Jurkat, Clone E6-1 (cell line): ENCODE measurements at regions not wholly inside any gene's neighbourhood (a gene's known extent, or its start where the extent isn't known, plus 50 kb on each side); places are given as distances from the start of the nearest gene placed in this dataset.

ENCODE experiments used
- DNase-seq: peaks from one replicate; pipeline ENCODE4 v3.0.0-alpha.2; 2011; ENCODE audit warnings: low read depth, low spot score
- H3K4me3 ChIP-seq: 2 replicates; pipeline ENCODE4 v1.5.1; 2011; ENCODE audit warnings: mild to moderate bottlenecking, low read length, control low read depth, moderate library complexity

DNA sequence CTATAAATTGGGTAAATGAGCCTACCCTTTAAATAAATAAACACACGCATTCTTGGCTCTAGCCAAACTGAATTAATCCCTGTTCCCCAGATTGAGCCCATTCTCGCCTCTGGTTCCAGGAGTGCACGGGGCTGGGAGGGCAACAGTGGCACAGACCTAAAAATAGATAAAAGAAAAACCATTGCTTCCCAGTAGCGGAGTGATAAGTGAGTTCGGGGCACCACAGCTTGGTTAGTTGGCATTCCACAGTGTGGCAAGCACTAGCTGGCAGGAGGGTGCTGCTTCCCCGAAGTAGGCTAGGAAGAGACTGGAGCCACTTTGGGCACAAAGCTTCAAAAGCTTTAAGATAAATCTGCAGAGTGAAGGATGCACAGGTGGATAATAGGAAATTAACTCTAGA lies 322.2 kb upstream of the SGCD start:
- DNase-seq: no peak

DNA sequence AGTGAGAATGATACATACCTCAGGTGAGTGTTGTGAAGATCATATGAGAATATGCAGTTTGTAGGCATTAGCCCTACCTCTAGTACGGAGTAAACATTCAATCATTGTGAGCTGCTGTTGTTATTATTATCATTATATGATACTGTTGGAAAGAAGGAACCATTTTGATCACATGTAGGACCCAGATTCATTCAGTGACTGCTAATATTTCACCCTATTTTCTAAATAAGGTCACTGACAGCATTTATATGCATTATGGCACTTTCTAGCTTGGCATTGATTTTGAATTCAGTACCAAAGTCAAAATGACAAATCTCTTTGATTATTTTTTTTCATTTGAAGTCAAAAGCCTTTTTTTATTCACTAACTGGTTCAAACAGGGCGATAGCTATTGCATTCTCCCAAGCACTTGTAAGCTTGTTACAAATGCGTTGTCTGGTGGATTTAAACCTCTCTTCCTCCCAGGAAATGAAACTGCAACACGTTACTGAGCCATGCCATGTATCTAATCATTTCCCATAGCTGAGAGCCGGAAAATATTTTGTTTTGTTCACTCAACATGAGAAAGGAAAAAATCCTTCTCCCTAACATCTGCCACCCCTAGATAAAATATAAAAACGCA lies 320.8 kb upstream of the SGCD start:
- no peak overlapping the region for H3K4me3 ChIP-seq

More for the DNA sequence above, 322.2 kb upstream of the SGCD start:
- H3K4me3 ChIP-seq: no peak overlapping the region

DNA sequence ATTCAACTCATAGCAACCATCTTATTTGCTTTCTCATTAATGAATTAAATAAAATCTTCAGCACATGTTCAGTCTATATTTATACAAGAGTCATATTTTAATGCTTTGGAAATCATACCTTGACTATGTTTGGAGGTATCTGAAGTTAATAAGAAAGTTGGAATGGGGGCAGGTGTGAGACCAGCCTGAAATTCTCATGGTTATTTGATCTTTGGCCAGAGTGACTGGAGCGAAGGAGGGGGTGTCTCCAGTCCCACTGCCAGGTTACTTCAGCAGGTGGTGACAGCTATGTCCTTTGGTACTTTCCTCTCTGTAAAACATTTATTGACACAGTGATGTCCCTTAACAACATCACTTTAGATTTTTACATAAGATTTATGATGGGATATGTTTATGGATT lies 318.1 kb upstream of the SGCD start:
- no peak for DNase-seq
- H3K4me3 ChIP-seq: no peak overlapping the region

More for the DNA sequence above, 320.8 kb upstream of the SGCD start:
- DNase-seq: no peak

DNA sequence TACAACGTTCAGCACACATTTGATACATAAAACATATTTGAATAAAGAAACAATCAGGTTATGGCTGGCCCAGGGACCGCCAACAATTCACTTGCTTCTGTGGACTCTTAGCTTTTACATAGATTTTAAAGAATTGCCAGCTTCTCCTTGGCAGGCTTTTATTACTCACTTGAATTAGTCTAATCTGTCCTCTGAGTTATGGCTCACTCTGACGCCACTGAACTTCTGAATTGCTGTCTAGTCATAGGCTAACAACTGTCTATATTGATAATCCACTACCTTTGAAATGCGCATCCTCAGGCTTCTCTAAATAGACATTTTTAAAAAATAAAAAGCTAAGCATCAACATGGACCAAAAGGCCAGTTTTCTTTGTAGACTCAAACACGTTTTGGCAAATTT lies 317.4 kb upstream of the SGCD start:
- H3K4me3 ChIP-seq: no peak overlapping the region
- no peak for DNase-seq

DNA sequence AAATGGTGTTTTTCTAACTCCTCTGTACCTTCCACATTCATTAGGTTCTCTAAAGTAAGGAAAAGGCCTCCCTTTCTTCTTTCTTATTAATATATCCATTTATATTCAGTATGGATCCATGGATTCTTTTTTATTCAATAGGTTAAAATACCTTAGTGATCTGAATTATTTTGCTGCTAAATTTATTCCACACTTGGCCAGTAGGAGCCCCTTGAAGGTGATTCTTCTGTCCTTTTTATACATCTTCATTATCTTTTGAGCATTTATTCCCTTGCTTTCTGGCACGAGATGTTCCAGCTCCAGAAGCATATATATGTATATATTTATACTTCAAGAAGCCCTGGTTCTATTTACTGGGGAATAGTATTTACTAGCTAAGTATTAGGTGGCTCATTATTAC lies 311.8 kb upstream of the SGCD start:
- no peak for DNase-seq
- H3K4me3 ChIP-seq: no peak overlapping the region

DNA sequence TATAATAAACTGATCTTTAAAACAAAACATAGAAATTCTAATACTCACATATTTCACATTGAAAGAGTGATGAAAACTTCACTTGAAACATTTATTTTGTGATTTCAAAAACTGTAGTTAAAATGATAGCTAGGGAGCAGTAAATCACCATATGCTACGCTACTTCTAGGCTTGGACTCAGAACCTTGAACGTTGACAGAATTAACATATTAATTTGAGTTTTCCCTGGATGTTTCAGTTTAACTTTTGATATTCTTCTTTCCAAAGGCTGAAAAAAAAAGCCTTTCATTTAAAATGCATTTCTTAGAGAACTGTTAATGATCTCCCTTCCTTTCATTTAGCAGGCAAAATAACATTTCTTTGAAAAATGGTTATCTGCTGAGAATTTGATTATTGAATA lies 307.8 kb upstream of the SGCD start:
- DNase-seq: no peak

DNA sequence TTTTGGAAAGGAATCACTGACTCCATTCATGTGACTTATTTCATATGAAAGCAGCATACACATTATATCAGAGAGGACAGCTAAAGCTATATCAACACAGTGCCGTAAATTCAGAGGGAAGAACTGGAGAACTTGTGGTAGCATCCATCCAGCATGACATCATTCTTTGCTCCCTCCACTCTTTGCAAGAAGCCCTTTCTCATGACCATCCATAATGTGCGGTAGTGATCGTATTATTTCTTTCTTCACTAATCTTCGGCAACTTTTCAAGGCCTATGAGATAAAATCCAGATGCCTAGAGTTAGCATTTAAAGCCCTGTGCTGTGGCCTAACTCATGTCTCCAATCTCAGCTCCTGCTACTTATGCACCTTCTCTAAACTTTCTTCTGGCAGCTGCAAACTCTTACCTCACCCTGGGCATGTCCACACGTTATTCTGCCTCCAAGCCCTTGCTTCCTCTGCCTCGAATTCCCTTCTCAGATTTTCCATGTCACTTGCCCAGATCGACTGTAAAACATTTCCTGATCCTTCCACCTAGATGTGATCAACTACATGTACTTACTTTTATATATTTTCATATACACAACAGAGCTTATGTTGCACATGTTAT lies 307.3 kb upstream of the SGCD start:
- no peak for DNase-seq
- H3K4me3 ChIP-seq: no peak overlapping the region

More for the DNA sequence above, 307.8 kb upstream of the SGCD start:
- no peak overlapping the region for H3K4me3 ChIP-seq

DNA sequence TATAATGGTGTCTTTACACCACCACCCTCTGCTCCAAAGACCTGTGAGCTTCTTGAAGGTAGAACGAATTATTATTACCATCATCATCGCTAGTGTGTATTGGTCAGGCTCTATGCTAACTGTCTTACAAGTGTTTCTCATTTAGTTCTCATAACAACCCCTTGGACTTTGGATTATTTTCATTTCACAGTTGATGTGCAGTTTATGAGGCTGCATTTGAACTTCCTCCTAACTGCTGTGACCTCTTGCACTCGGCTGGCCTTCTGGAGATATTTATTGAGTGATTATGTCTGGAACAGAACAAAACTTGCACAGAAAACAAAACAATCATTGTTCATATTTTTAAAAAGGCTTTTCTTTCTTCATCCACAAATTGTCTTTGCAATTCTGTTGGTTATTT lies 306.3 kb upstream of the SGCD start:
- no peak overlapping the region for H3K4me3 ChIP-seq

DNA sequence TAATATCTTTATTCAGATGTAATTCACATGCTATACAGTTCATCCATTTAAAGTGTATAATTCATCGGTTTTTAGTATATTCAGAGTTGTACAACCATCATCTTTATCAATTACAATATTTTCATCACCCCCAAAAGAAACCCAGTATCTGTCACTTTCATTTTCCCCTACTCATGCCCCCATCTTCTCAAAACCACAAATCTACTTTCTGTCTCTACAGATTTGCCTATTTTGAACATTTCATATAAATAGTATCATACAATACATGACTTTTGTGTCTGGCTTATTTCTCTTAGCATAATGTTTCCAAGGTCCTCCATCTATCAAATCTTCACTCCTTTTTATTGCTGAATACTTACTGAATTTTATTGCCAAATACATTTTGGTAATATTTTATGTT lies 305.1 kb upstream of the SGCD start:
- no peak overlapping the region for H3K4me3 ChIP-seq
- DNase-seq: no peak

More for the DNA sequence above, 306.3 kb upstream of the SGCD start:
- DNase-seq: no peak

DNA sequence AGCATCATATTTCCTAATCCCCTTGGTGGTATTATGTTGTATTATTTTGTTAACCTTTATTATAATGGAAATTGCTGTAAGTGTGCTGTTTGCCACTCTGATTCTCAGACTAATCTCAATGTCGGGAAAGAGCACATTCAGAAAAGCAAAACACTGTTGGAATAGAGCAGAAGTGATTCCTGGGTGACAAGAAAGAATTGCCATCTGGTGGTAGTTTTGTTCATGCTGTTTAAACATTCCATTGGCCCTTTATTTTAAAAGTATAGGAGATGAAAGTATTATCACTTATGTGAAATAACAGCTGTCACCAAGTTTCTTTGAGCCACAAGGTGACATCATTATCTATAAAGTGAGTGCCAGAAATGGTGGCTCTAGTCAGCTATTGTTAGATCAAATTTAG lies 301.3 kb upstream of the SGCD start:
- no peak overlapping the region for H3K4me3 ChIP-seq
- no peak for DNase-seq

DNA sequence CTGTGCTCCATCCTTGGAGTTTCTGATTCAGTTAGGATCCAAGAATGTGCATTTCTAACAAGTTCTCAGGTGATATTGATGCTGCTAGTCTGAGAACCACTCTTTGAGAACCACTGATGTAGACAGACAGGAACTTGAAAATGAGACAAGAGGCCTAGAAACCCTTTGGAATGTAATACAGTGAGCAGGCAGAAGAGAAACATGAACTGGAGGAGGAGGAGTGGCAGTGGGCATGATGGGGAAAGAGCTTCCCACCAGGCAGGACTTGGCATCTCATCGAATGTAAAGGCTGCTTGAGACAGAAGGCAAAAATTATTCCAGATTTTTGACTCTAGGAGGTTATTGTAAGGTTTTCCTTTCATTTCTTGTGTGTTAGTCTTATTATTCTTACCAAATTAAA lies 295.8 kb upstream of the SGCD start:
- DNase-seq: no peak
- H3K4me3 ChIP-seq: no peak overlapping the region

DNA sequence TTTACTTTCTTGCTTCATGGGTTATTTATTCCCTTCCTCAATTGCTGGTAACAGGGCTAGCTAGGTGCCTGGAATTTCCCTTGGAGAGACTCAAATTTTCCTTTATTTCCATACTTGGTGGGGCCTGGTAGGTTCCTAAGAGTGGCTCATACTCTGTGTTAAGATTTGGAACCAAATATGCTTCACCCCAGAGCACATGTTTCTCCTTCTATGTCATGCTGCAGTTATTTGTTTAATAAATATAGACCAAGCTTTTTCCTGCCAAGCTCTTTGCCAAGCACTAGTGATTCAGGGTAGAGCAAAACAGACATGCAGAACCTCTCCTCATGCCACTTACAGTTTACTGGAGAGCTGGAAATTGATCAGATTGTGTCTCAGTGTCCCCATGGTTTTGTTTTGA lies 290.3 kb upstream of the SGCD start:
- DNase-seq: no peak
- H3K4me3 ChIP-seq: no peak overlapping the region

DNA sequence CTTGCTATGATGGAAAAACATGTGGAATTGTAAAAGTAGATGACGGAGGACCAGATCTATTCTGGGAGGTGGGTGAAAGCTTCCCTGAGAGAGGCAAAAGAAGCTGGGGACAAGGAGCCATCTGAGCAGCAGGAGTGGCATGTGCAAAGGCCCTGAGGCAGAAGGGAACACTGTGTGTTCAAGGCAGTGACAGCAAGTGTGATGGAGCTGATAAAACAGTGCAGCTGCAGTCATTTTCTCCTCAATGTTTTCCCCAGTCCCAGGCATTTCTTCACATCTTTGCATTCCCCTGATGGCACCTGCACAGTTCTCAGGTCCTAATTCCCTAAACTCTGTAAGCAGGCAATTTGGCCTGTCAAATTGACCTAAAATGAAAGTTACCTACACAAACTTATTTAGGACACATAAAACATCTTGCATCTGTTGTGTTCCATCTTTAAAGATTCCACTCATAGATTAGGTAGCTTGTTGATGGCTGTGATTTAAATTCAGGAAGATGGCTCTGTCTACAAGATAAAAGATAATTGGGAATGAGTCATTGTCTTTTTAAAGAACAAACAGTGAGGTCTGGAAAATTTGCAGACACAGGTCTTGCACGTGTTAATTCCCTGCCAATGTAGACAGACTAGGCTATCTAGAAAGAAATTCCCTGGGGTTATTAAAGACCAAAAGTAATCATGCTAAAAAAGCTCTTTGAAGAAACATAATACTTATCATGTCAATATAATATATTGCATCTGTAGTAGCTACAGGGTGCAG lies 289.6 kb upstream of the SGCD start:
- no peak for DNase-seq
- H3K4me3 ChIP-seq: no peak overlapping the region

DNA sequence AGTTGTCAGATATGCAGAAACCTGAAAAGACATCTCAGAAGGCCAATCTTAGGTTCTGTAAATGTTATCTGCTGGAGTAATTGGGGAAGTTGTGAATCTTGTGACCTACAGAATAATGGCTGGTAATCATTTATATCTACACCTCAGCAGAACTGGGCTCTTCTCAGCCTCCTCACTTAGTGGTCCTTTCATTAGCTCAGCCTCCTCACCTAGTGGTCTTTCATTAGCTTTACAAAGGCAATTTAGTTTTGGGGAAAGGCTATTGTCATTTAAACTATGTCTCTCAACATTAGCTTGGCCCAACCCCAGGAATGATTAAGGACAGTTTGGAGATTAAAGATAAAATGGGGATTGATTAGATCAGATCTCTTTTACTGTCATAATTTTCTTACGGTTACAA lies 284.2 kb upstream of the SGCD start:
- no peak overlapping the region for H3K4me3 ChIP-seq
- DNase-seq: no peak

DNA sequence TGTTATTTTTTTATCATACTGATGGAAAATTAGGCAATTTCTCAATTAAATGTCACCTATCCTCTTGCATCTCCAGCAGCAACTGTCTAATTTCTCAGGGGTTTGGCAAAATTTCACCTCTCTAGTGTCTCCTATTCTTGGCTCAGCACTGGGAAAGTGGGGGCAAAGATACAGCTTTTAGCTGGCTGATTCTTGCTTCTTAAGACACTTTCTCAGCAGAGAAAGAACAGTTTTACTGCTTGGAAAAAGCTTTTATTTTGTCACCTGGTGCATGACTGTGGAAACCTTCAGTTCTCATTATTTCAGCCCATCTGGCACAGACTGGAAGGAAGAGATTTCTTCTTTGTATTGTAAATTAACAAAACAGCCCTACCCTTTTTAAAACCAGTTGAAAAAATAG lies 283.6 kb upstream of the SGCD start:
- no peak overlapping the region for H3K4me3 ChIP-seq
- DNase-seq: no peak

DNA sequence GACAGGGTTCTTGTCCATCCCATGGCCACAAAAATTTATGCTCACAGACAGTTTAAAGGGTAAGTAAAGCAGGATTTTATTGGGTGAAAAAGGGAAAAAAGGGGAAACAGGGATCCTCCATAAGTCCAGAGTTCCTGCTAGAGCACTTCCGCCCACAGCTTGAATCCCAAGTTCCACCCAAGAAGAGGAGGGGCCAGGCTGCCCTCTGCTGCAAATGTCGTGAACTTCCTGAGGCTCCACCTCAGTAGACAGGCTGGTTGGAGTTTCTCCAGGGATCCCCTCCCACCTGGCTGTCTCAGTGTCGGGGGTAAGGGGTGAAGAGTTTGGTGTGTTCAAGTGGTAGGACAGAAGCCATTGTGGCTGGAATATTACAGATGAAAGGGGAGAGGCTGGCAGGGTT lies 275.0 kb upstream of the SGCD start:
- no peak for DNase-seq

DNA sequence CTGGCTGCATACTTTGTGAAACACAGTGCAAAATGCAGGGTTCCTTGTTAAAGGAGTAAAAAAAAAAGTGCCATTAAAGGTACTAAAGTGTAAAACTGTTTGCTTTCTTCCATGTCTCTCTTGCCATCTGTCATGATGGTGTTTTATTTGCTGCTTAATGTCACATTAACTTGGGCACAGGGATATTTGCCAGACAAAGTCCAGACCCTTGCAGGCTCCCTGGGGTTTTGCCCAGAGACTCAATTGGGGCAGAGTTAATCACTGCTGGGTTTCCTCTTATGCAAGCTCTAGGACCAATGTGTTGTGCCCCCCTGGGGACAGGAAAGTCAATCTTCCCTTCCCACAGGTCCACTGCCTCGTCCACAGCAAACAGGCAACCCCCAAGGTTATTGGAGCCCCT lies 274.3 kb upstream of the SGCD start:
- DNase-seq: no peak
- H3K4me3 ChIP-seq: no peak overlapping the region

More for the DNA sequence above, 275.0 kb upstream of the SGCD start:
- no peak overlapping the region for H3K4me3 ChIP-seq

DNA sequence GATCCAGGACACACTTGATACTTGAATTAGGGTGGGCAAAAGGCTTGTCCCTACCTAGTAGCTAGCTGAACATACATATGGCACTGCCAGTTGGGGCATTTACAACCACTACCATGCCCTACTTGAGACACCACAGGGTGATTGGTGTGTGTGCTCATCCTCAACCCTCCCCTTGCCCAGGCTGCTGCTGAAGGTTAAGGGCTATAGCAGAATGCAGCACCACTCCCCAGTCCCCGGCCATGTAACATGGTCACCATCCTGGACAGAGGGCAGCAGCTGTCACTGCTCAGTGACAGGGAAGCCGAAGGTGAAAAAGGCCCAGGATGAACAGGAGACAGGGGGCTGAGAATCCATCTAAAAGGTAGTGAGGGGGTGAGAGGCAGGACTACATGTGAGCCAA lies 273.9 kb upstream of the SGCD start:
- DNase-seq: no peak
- H3K4me3 ChIP-seq: no peak overlapping the region

DNA sequence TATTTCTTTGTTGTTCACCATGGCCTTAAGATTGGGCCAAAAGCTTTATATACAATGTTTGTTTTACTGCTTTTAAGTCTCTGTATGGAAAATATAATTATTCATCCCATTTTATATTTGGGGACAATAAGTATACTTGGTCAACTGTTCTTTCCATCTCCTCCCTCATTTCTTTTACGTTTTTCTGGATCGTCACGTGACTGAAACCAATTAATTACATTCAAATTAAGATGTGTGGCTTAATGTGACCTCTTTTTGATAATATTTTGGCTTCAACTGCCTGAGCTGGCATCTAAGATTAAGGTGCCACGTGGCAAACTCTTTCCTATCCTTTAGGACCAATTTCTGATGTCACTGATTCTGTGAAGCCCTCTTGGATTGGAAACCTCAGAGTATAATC lies 250.1 kb upstream of the SGCD start:
- DNase-seq: no peak

DNA sequence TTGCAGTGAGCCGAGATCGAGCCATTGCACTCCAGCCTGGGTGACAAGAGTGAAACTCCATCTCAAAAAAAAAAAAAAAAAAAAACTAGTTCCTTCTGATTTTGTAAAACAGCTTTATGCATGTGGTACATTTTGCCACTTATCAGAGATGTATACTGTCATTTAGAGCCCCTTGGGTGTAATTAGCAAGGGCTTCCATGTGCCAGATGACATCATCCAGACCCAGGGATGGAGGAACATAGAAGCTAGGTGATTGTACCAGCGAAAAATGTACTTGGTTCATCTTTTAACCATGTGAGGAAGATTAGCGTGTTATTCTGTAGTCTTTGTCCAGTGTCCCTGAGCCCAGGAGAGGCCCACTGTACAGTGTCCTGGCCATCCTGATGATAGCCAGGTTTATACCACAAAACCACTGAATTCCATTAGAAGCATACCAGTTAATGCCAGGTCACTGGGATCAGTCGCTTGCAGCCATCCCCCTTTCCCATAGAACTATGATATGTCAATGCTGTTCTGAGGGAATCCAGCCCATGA lies 239.3 kb upstream of the SGCD start:
- no peak overlapping the region for H3K4me3 ChIP-seq
- no peak for DNase-seq

More for the DNA sequence above, 250.1 kb upstream of the SGCD start:
- H3K4me3 ChIP-seq: no peak overlapping the region
